H54 (cell line): ENCODE measurements at regions not wholly inside any gene's neighbourhood (a gene's known extent, or its start where the extent isn't known, plus 50 kb on each side); places are given as distances from the start of the nearest gene placed in this dataset.
"Not testable (repeated sequence)": the region's sequence is repeated elsewhere in the genome, so short reads cannot be mapped to it uniquely, and the experiment has no call there.

Source experiments
- DNase-seq: peaks from one replicate; pipeline ENCODE4 v3.0.0; 2011; ENCODE audit warnings: low spot score, mixed read lengths; ENCODE audit not compliant: insufficient read length
- FAIRE-seq: peaks from 3 replicates; lab custom pipeline; 2011; peaks lifted over from hg19 to GRCh38; lab: Jason Lieb, UNC
- POLR2A ChIP-seq: IDR thresholded peaks from 2 replicates; pipeline ENCODE4 v1.6.1; 2011; ENCODE audit warnings: low read depth, mild to moderate bottlenecking, low read length

GRCh38 chr16:61148930-61149329 lies 887.3 kb downstream of the CDH8 start:
- DNase-seq (no peak), FAIRE-seq (no peak)
- TF ChIP-seq POLR2A, result no peak

DNA sequence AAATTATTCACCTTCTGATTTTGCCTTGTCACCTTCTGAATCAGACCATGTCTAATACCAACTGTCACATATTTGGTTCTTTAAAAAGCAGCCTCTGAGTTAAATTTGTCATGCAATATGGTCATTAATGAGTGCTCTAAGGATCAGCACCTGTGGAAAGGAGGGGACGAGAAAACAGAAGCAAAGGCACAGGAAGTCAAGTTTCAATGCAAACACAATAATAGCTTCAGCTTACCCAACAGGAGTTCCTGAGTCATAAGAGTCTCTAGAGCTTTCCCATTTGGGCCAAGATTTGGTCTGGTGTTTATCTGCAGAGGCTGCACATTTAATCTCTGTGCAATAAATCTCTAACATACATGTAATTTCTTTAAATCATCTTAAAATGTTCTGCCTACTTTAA lies 889.8 kb downstream of the CDH8 start:
- DNase-seq (no peak), FAIRE-seq (no peak)
- no peak for TF ChIP-seq POLR2A

DNA sequence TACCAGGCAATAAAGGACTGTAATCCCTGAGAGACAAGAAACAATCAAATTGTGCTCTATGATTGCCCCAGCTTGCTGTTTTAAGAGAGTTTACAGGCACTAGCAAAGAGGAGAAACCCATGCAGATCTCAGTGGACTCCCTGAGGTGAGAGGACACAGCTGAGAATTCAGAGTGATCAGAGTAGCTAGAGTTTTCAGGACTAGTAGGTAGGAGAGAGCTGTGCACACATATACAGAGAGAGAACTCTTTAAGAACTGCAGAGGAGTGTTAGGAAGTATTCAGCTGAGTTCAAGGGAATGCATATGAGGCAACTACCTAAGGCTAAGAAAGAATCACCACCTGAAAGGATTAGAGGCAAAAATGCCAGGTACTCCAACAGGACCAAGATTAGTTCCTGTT lies 904.8 kb downstream of the CDH8 start:
- no peak for FAIRE-seq
- no peak for DNase-seq
- TF ChIP-seq POLR2A, result no peak

GRCh38 chr16:61128545-61129323 lies 907.5 kb downstream of the CDH8 start:
- FAIRE-seq (no peak), DNase-seq (no peak)

GRCh38 chr16:61105544-61105943 lies 930.7 kb downstream of the CDH8 start:
- no peak for TF ChIP-seq POLR2A
- no peak for FAIRE-seq
- DNase-seq, result no peak

More at GRCh38 chr16:61128545-61129323, 907.5 kb downstream of the CDH8 start:
- TF ChIP-seq POLR2A, result no peak

DNA sequence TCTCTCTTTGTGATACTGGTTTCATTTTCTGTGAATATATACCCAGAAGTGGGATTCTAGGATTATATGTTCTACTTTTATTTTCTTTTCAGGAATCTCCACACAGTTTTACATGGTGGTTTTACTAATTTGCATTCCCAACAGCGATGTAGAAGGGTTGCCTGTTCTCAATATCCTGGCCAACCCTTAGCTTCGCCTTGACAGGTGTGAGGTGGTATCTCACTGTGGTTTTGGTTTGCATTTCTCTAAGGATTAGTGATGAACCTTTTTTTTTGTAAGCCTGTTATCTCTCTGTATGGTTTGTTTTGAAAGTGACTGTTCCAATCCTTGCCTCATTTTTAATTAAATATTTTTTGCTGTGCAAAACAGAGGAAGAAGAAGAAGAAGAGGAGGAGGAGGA lies 937.7 kb downstream of the CDH8 start:
- no peak for FAIRE-seq

GRCh38 chr16:61091300-61091699 lies 944.9 kb downstream of the CDH8 start:
- DNase-seq, FAIRE-seq: not testable (repeated sequence)

More for the DNA sequence above, 937.7 kb downstream of the CDH8 start:
- TF ChIP-seq POLR2A, result no peak
- no peak for DNase-seq

DNA sequence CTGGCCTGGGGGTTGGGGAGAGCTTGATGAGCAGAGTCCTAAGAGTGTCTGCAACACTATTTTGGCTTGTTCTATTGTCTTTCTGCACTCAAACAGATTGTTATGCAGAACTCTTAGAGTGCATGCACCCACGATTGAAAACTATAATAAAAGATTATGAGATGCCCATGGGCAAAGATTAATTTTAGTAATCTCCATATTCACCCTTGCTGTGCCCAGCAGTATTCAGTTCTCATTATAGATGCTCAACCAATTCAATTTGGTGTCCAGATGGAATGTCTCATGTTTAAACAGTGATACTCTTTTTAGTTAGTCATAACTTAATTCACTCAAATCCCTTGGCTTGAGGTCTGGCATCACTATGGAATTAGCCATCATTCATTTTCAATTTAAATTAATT lies 952.5 kb downstream of the CDH8 start:
- no peak for TF ChIP-seq POLR2A
- FAIRE-seq (no peak), DNase-seq (no peak)

GRCh38 chr16:61074324-61074723 lies 961.9 kb downstream of the CDH8 start:
- TF ChIP-seq POLR2A, result no peak
- DNase-seq, result no peak
- no peak for FAIRE-seq

GRCh38 chr16:61057635-61058034 lies 978.6 kb downstream of the CDH8 start:
- TF ChIP-seq POLR2A, result no peak
- DNase-seq (no peak), FAIRE-seq (no peak)

DNA sequence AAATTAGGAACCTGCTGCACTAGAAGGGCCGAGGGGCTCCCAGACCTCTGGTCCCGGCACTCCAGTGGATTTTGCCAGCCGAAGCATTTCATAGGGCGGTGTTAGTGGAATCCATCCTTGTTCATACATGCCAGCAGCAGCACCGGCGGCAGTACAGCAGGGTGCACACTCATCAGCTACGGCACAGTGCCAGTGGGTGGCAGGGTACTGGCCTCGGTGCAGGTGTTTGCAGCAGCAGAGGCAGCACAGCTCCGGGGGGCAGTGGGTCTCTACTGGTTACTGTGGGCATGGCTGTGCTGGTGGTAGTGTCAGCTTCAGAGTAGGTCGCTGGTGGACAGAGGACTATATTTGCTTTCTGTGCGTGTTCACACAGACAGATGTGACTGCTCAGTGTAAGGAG lies 985.7 kb downstream of the CDH8 start:
- DNase-seq (no peak), FAIRE-seq (no peak)

GRCh38 chr16:61045931-61046330 lies 990.3 kb downstream of the CDH8 start:
- no peak for TF ChIP-seq POLR2A
- FAIRE-seq (no peak), DNase-seq (no peak)

More for the DNA sequence above, 985.7 kb downstream of the CDH8 start:
- no peak for TF ChIP-seq POLR2A

GRCh38 chr16:61042737-61043136 lies 993.5 kb downstream of the CDH8 start:
- no peak for DNase-seq
- FAIRE-seq, result no peak
- TF ChIP-seq POLR2A, result no peak

GRCh38 chr16:61030616-61031015 lies 1005.6 kb downstream of the CDH8 start:
- TF ChIP-seq POLR2A, result no peak
- FAIRE-seq, result no peak
- no peak for DNase-seq
